Tibial nerve (tissue), 4 donors: ENCODE measurements at regions not wholly inside any gene's neighbourhood (a gene's known extent, or its start where the extent isn't known, plus 50 kb on each side); places are given as distances from the start of the nearest gene placed in this dataset.

Experiments used
- DNase-seq, 2 donors: peaks; one replicate each; pipeline ENCODE4 v3.0.0-alpha.2; 2019; ENCODE audit warnings: low spot score in 2 of 2
- H3K27ac ChIP-seq, 4 donors: fragments of 200-600 bp; sonication (generic) in 3 of 4; one replicate each; pipeline ENCODE4 v1.5.1; 2017 to 2019; ENCODE audit warnings: mild to moderate bottlenecking in 1 of 4
- H3K27me3 ChIP-seq, 2 donors: fragments of 200-600 bp; sonication (generic) in 1 of 2; one replicate each; pipeline versions ENCODE4 v1.5.1 to v1.6.0; 2017 to 2019
- H3K36me3 ChIP-seq, 3 donors: fragments of 200-600 bp; sonication (generic); one replicate each; pipeline ENCODE4 v1.5.1; 2018 to 2019
- H3K4me1 ChIP-seq, 4 donors: fragments of 200-600 bp; sonication (generic) in 3 of 4; one replicate each; pipeline ENCODE4 v1.5.1; 2017 to 2019
- H3K4me3 ChIP-seq, 4 donors: fragments of 200-600 bp; sonication (generic) in 3 of 4; one replicate each; pipeline ENCODE4 v1.5.1; 2017 to 2019; ENCODE audit warnings: mild to moderate bottlenecking in 1 of 4, moderate library complexity in 1 of 4
- H3K9me3 ChIP-seq, 4 donors: fragments of 200-600 bp; sonication (generic) in 3 of 4; one replicate each; pipeline ENCODE4 v1.5.1; 2017 to 2019
- CTCF ChIP-seq, 5 experiments: fragments of 200-600 bp in 3 of 5; fragments of 450-650 bp in 2 of 5; sonication (generic) in 3 of 5; IDR thresholded peaks; one replicate each; pipeline ENCODE4 v1.5.1; 2016 to 2019; ENCODE audit warnings: antibody characterized with exemption in 5 of 5, mild to moderate bottlenecking in 3 of 5, moderate library complexity in 2 of 5
- EP300 ChIP-seq, 2 donors: sonication (generic); formaldehyde crosslinking; IDR thresholded peaks; one replicate each; pipeline ENCODE4 v1.6.1; 2017; ENCODE audit warnings: antibody characterized with exemption in 2 of 2, mild to moderate bottlenecking in 1 of 2
- POLR2A ChIP-seq, 2 donors: fragments of 450-650 bp; IDR thresholded peaks; one replicate each; pipeline ENCODE4 v1.6.1; 2017; ENCODE audit warnings: antibody characterized with exemption in 2 of 2, mild to moderate bottlenecking in 2 of 2, moderate library complexity in 2 of 2
- WGBS, 2 donors: methylation state at CpG; one replicate each; pipeline ENCODE4 v1.1.5; 2018; 5-methylcytosine and 5-hydroxymethylcytosine counted together

- 53 to 56% methylated on average over 13 of the region's 13 CpGs for WGBS, 2 donors
- DNase-seq = no peak
- no peak overlapping the region for H3K27ac ChIP-seq
- TF ChIP-seq EP300 (IDR thresholded peaks at IDR 0.05) = no peak
- no peaks in the 10 kb centered on the region for H3K36me3 ChIP-seq
- H3K4me3 ChIP-seq = no peak overlapping the region
- H3K27me3 ChIP-seq = no peaks in the 10 kb centered on the region
- H3K4me1 ChIP-seq = no peaks in the 10 kb centered on the region
- H3K9me3 ChIP-seq = peaks cover 0 to 17% (median 0%) of the 10 kb centered on the region in 4 donors
Observed at GRCh38 chr18:8949206-8949605, 153.3 kb upstream of the NDUFV2 start.

DNA sequence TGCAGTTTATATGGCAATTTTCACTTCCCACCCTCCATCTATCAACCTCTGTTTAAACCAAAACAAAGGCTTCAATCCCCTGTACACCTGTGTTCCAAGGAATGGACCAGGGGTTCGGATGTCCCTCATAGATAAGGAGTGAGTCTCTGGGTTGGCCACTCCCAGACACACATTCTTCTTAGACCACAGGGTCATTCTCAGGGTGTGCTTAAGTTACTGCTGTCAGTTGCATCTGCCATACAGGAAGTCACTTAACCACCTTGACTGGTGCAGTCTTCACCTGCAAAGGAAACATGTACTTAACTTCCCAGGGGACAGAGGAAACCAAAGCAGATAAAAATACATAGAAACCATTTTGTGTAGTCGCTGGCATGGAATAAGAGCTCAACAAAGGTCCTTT lies 151.0 kb upstream of the NDUFV2 start:
- H3K9me3 ChIP-seq = peaks cover 0 to 16% (median 0%) of the 10 kb centered on the region in 4 donors
- no peaks in the 10 kb centered on the region for H3K27me3 ChIP-seq
- WGBS, 2 donors = 80 to 83% methylated on average over 2 of the region's 2 CpGs
- no peak overlapping the region for H3K4me3 ChIP-seq
- no peak for DNase-seq
- H3K4me1 ChIP-seq = no peaks in the 10 kb centered on the region
- no peak for TF ChIP-seq EP300 (IDR thresholded peaks at IDR 0.05)
- no peak for TF ChIP-seq POLR2A (IDR thresholded peaks at IDR 0.05)
- no peak for TF ChIP-seq CTCF (IDR thresholded peaks at IDR 0.05)
- H3K36me3 ChIP-seq = no peaks in the 10 kb centered on the region
- no peak overlapping the region for H3K27ac ChIP-seq

DNA sequence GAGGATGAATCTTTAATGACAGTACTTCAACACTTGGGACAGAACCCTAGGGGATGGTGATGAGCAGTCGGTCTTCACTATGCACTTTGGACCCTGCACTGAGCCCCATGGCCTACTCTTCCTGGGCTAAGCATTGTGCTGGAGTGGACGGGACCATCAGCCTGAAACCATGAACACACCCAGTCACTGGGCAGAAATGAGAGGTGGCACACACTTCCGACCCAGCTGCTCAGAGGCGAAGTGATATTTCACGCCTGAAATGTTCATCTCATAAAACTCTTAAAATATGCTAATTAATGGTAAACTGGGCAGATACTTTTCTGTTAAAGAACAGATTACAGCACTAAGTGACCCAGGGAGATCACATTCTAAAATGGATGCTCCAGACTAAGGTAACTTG lies 150.3 kb upstream of the NDUFV2 start:
- no peak for DNase-seq
- Histone ChIP-seq H3K36me3 (no peaks in the 10 kb centered on the region), H3K27ac (no peak overlapping the region), H3K9me3 (peaks cover 0 to 9% (median 0%) of the 10 kb centered on the region in 4 donors), H3K4me3 (no peak overlapping the region), H3K4me1 (no peaks in the 10 kb centered on the region), H3K27me3 (no peaks in the 10 kb centered on the region)
- WGBS, 2 donors = 91 to 92% methylated on average over 5 of the region's 5 CpGs
- TF ChIP-seq EP300 (IDR thresholded peaks at IDR 0.05) (no peak), POLR2A (IDR thresholded peaks at IDR 0.05) (no peak), CTCF (IDR thresholded peaks at IDR 0.05) (no peak)

DNA sequence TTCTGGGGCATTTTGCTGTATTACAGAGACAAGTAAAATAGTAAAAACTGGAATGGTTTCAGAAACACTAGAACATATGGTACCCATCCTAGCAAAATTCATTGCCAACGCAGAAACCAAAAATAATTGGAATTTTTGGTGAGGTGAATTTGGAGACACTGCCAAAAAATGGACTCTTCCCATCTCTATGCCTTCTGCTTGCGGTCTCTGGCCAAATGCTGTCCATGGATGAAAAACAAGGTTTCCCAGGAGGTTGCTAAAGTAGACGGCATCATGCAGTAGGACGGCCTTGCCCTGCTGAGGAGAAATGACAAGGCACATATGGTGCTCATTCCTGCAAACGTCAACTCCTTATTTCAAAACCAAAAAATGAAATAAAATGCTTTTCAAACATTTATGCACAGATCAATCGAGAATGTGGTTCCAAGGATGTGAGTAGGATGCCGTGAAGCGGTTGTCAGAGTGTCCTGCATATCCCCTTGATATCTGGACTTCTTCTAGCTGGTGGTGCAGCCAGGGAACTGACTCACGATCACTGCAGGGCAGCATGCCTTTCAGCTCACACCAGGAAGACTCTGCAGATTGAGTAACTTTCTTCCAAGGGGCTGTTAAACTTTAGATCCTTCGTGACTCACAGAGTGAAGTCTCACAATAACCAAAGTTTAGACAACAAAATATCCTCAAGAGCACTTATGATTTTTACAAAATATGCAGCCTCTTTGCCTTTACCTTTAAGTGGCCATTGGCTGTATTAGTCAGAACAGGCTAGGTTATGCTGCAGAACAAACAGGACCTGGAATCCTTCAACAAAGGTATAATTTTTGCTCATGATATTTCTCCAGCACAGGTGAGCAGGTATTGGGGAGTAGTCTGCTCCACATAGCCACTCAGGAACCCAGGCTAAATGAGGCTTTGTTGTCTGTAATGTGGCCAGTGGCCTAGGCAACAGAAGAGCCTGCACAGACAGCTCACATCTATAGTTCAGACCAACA lies 149.4 kb upstream of the NDUFV2 start:
- no peak for DNase-seq
- Histone ChIP-seq H3K4me1 (no peaks in the 10 kb centered on the region), H3K4me3 (no peak overlapping the region), H3K27ac (no peak overlapping the region), H3K36me3 (no peaks in the 10 kb centered on the region), H3K9me3 (peaks cover 0 to 9% (median 0%) of the 10 kb centered on the region in 4 donors), H3K27me3 (no peaks in the 10 kb centered on the region)
- WGBS, 2 donors = 83 to 89% methylated on average over 10 of the region's 10 CpGs
- TF ChIP-seq EP300 (IDR thresholded peaks at IDR 0.05) = no peak
- TF ChIP-seq CTCF (IDR thresholded peaks at IDR 0.05) = no peak
- no peak for TF ChIP-seq POLR2A (IDR thresholded peaks at IDR 0.05)

DNA sequence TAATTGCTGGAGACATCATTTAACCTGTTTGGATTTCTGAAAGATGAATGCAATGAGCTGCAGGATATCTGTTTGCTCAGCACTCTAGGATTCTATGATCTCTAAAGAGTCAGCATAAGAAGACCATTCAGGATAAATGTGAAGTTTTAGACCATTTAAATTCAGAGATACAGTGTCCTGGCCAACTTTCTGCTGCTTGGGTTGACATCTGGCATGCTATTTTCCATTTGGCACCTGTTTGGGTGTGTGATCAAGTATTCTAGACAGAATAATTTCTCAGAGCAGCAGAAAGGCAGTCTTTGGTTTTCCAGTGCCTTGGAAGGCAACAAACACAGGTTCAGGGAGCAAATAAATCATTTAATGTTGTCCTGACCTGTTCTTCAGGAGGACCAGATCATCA lies 144.8 kb upstream of the NDUFV2 start:
- DNase-seq = no peak
- H3K27ac ChIP-seq = no peak overlapping the region
- TF ChIP-seq POLR2A (IDR thresholded peaks at IDR 0.05) = no peak
- no peak for TF ChIP-seq CTCF (IDR thresholded peaks at IDR 0.05)
- TF ChIP-seq EP300 (IDR thresholded peaks at IDR 0.05) = no peak
- no peaks in the 10 kb centered on the region for H3K27me3 ChIP-seq
- no peaks in the 10 kb centered on the region for H3K4me1 ChIP-seq
- H3K4me3 ChIP-seq = no peak overlapping the region
- no peaks in the 10 kb centered on the region for H3K36me3 ChIP-seq
- peaks cover 0 to 9% (median 0%) of the 10 kb centered on the region in 4 donors for H3K9me3 ChIP-seq
